ENCODE measurements at regions not wholly inside any gene's neighbourhood (a gene's known extent, or its start where the extent isn't known, plus 50 kb on each side); places are given as distances from the start of the nearest gene placed in this dataset.

- no peak for FAIRE-seq
- ChIA-PET POLR2A (no interaction called here), SMC1A (ENCODE audit: uncharacterized antibody, unreplicated experiment) (no interaction called here), RAD21 (ENCODE audit: unreplicated experiment) (no interaction called here), CTCF (no interaction called here)
- ATAC-seq = no peak
- no peaks in the 10 kb centered on the region for H3K9me3 ChIP-seq (replicated peaks; ENCODE audit: control insufficient read depth, insufficient read depth, low read length)
- TF ChIP-seq NR2F1 (conservative IDR thresholded peaks at IDR 0.05) = no peak
- TF ChIP-seq KDM1A (IDR thresholded peaks at IDR 0.05; ENCODE audit: borderline replicate concordance) = no peak
- no peak for TF ChIP-seq CEBPB (IDR thresholded peaks at IDR 0.05; ENCODE audit: borderline replicate concordance in 1 of 2, low read depth in 2 of 2, low read length in 2 of 2)
- TF ChIP-seq ATF7 (IDR thresholded peaks at IDR 0.05; ENCODE audit: low read depth) = no peak
- no peak for TF ChIP-seq PRDM15 (CRISPR knock-in tag; IDR thresholded peaks at IDR 0.05)
- TF ChIP-seq E4F1 (IDR thresholded peaks at IDR 0.05; ENCODE audit: borderline replicate concordance, partially characterized antibody) = no peak
- TF ChIP-seq JUNB (IDR thresholded peaks at IDR 0.05) = no peak
- no peak for TF ChIP-seq FOXK2 (IDR thresholded peaks at IDR 0.05)
- no peak for TF ChIP-seq CHD4 (IDR thresholded peaks at IDR 0.05)
- TF ChIP-seq IRF4 (IDR thresholded peaks at IDR 0.05; ENCODE audit: low read depth, low read length) = no peak
- TF ChIP-seq NFIC (IDR thresholded peaks at IDR 0.05; ENCODE audit: low read depth, low read length) = no peak
- no peak for TF ChIP-seq RAD51 (IDR thresholded peaks at IDR 0.05)
- H3K4me2 ChIP-seq (ENCODE audit: control insufficient read depth, insufficient read depth) = no peak overlapping the region
- in situ Hi-C loops (cut with MboI) = no loop called here
- no peaks in the 10 kb centered on the region for H3K79me2 ChIP-seq (ENCODE audit: control insufficient read depth, insufficient read depth, low read length)
- intact Hi-C loops (cut with micrococcal nuclease; ENCODE audit: unreplicated experiment) = no loop called here
- H3K9ac ChIP-seq (ENCODE audit: control insufficient read depth, insufficient read depth, low read length) = no peak overlapping the region
- H3K4me1 ChIP-seq (ENCODE audit: control insufficient read depth, insufficient read depth, low read length) = no peaks in the 10 kb centered on the region
- H3K4me3 ChIP-seq = no peak overlapping the region
- H2AFZ ChIP-seq (ENCODE audit: control insufficient read depth, low read depth, low read length) = no peak overlapping the region
- H4K20me1 ChIP-seq (ENCODE audit: control insufficient read depth, insufficient read depth) = no peaks in the 10 kb centered on the region
- no peak for DNase-seq (ENCODE audit: low read depth, low spot score)
- 29% methylated on average over 16 of the region's 16 CpGs for WGBS (ENCODE audit: insufficient coverage, insufficient replicate concordance, low lambda C conversion rate, missing lambda C conversion rate)
- H3K27me3 ChIP-seq (replicated peaks in 1 of 2; ENCODE audit: control insufficient read depth in 2 of 2, insufficient read depth in 2 of 2, low read length in 1 of 2) = no peaks in the 10 kb centered on the region
- no peak overlapping the region for H3K27ac ChIP-seq (ENCODE audit: control insufficient read depth, insufficient read depth)
- BruUV-seq (replicated peaks) = no TSS peak
- no peaks in the 10 kb centered on the region for H3K36me3 ChIP-seq (ENCODE audit: control insufficient read depth in 2 of 2, insufficient read depth in 2 of 2, low read length in 1 of 2)
Measured at GRCh38 chr1:5456090-5456811, 536.0 kb downstream of the NPHP4 start.
